GM12873 (cell line): ENCODE measurements at regions not wholly inside any gene's neighbourhood (a gene's known extent, or its start where the extent isn't known, plus 50 kb on each side); places are given as distances from the start of the nearest gene placed in this dataset.

Source experiments
- TF ChIP-seq, protein P1 (sequence below): IDR thresholded peaks from 2 replicates; pipeline ENCODE4 v1.5.1; 2012; ENCODE audit warnings: low read depth, mild to moderate bottlenecking, moderate library complexity, low read length, control low read depth; ENCODE audit not compliant: insufficient read depth; ENCODE audit errors: missing control alignments

DNA sequence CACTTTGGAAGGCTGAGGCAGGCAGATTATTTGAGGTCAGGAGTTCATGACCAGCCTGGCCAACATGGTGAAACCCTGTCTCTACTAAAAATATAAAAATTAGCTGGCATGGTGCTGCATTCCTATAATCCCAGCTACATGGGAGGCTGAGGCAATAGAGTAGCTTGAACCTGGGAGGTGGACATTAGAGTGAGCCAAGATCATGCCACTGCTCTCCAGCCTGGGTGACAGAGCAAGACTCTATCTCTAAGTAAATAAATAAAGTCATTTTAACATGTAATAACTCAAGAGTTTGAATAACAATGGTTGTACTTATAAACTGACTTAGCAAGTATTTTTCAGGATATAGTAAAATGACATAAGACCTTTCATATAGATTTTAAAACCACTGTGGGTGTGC lies 169.3 kb upstream of the FN1 start:
- TF ChIP-seq, protein P1, sequence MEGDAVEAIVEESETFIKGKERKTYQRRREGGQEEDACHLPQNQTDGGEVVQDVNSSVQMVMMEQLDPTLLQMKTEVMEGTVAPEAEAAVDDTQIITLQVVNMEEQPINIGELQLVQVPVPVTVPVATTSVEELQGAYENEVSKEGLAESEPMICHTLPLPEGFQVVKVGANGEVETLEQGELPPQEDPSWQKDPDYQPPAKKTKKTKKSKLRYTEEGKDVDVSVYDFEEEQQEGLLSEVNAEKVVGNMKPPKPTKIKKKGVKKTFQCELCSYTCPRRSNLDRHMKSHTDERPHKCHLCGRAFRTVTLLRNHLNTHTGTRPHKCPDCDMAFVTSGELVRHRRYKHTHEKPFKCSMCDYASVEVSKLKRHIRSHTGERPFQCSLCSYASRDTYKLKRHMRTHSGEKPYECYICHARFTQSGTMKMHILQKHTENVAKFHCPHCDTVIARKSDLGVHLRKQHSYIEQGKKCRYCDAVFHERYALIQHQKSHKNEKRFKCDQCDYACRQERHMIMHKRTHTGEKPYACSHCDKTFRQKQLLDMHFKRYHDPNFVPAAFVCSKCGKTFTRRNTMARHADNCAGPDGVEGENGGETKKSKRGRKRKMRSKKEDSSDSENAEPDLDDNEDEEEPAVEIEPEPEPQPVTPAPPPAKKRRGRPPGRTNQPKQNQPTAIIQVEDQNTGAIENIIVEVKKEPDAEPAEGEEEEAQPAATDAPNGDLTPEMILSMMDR = no peak

DNA sequence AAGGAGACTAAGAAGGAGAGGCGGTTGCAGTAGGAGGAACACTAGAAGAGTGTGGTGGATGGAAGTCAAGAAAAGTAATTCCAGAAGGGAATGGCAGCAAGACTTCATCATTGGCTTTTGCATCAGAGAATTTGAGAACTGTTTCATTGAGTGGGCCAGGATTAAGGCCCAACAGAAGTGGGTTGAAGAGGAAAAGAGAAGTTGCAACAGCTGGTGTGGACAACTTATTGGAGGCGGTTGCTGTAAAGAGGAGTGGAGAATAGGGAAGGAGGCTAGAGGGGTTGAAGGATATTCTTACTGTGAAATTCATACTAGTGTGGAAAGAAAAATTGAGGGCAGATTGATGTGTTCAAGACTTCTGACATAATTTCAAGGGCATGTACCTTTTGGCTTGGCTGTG lies 168.7 kb upstream of the FN1 start:
- TF ChIP-seq, protein P1 = no peak

DNA sequence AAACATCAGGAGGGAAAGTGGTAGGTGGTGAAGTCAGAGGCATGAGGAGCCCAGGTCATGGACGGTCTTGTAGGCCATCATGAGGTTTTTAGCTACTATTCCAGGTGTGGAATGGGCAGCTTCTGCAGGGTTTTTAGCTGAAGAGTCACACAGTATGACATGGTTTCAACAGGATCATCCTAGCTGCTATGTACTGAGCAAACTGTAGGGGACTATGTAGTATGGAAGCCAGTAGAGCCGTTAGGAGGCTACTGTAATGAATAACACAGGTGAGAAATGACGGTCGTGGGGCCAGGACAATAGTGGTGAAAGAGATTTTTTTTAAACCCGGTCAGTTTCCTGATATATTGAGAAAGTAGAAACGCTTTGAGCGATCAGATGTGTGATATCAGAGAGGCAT lies 167.6 kb upstream of the FN1 start:
- TF ChIP-seq, protein P1 = no peak

DNA sequence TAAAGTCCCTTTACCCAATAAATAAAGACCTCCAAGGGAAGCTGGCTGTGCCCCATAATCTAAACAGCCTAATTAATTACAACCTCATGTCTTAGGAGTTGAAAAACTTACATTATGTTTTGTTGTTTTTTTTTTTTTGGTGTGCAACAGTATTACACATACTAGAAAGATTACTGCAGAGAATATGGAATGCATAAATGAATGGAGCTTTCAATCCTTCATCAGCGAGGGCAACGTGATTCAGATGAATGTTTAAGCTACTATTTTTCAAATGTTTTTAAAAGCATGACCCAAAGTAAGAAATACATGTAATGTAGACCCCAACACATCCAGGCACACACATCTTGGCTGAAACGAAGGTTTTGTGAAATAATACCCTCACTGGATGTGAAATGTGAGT lies 167.1 kb upstream of the FN1 start:
- TF ChIP-seq, protein P1 = no peak

DNA sequence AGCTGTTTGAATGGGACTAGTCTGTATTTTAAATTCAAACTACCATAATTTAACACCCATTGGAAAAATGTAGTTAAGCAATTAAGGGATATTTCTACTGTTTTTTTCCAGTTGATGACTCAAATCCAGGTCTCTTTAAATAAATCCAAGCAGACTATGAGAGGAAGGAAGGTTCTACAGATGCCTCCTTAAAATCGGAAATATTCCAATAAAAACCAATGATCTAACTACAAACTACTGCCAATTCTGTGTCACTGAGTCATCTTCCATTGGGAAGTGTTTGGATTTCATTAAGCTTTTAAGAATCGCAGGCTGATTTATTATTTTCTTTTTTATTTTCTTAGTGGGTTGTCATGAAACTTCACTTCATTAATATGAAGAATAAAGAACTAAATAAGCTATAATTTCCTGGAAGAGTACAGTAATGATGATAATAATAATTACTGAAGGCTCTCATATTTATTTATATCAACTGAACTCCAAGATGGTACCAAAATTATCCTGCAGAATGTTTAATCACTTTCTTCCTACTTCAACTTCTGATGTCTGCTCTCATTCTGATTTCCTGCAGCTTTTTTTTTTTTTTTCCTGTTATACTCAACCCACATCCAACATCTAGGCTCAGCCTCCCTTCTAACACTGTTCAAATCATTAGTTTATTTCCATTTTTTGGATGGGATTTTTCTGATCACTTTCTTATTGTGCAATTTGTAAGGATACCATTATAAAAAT lies 166.3 kb upstream of the FN1 start:
- TF ChIP-seq, protein P1 = no peak

DNA sequence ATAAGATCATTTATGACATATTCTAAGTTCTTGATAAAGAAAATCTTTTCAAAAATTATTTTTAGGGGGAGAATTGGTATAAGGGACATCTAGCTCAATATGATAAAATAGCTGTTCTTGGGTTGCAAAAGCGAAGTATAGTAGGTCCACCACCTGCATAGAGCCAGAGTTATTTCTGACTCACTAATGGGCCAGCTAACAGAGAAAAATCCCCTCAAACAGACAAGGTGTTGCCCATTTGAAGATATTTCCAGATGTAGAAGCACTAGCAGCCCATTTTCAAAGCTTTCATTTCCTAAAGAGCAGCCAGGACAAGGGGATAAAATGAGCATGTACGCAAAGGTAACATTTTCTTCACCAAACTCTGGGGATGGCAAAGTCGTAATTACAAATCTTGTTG lies 165.7 kb upstream of the FN1 start:
- TF ChIP-seq, protein P1 = no peak

DNA sequence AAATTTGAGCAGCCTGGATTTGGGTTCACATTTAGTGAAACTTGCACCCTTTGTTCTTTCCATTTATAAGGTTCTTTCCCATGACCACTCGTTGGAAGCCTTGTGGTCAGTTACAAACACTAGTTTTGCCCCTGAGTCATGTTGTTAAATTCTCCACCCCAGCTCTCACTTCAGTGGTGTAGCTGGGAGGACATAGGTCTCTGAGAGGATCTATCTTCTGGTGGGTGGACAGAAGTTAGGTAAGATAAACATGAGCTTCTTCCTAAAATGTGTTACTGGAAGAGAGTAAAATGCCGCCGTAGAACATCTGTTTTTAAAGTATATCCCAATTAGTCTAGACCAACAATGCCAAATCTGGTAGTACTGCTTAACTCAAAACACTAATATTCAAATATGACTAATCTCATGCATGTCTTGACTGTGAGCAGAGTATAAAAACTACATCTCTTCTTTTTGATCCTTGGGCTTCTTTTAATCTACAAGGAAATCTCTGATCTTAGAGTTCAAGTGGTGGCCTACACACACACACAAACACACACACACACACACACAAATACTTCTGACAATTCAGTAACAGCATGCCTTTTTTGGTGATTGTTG lies 162.6 kb upstream of the FN1 start:
- TF ChIP-seq, protein P1 = no peak
